G401 (cell line): ENCODE measurements at regions not wholly inside any gene's neighbourhood (a gene's known extent, or its start where the extent isn't known, plus 50 kb on each side); places are given as distances from the start of the nearest gene placed in this dataset.

ENCODE experiments used
- DNase-seq: peaks from one replicate; pipeline ENCODE4 v3.0.0-alpha.2; 2015; ENCODE audit warnings: low spot score
- in situ Hi-C: cut with HindIII; loops from 2 replicates; pipeline ENCODE4 v1.10.0; 2016; ENCODE audit warnings: low sequenced_read_pairs, mixed read lengths

DNA sequence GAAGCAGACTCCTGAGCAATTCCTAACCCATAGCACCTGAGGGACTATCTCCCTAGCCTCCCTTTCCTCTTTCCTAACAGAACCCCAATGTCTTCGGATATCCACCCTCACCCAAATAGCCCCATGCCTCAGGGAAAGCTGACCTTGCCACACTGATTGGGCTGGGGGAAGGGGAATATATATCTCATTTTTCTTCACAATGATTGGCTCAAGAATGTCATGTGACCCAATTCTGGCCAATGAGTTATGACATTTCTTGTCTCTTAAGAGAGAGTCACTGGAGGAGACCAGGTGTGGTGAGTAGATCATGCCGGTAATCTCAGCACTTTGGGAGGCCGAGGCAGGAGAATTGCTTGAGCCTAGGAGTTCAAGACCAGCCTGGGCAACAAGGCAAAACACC, 71.9 kb upstream of the NLK start:
- no peak for DNase-seq
- in situ Hi-C loops = no loop called here

DNA sequence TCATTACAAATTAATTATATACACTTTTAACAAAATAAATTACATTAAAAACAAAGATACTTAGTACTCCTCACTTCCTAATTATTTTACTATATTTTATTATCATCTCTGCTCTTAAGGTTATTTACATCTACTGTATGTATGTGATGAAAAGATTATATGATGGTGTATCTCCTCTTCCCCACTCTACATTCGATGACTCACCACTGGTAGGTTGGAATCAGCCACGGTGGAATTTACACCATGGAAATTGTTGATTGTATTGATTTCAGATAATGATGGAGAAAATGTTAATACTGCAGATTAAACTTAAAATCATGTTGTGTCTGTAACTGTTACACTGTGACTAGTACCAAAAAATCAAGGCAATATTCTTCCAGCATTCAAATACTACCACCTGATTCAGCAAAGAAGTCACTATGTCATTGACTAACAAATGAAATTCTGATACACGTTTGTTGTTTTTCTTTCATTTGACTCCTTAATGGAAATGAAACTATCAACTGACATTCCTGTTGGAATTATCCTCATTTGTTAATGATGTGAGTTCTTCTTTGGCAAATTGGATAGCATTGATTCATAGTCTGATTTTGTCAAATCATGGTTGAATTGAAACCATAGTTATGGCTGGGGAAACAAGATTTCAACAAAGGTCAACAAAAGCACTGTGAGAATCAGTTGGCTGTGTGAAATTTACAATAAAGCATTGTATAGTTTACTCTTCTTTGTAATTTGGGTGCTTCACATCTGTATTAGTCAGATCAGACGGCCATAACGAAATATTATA, 69.0 kb upstream of the NLK start:
- in situ Hi-C loops = no loop called here

DNA sequence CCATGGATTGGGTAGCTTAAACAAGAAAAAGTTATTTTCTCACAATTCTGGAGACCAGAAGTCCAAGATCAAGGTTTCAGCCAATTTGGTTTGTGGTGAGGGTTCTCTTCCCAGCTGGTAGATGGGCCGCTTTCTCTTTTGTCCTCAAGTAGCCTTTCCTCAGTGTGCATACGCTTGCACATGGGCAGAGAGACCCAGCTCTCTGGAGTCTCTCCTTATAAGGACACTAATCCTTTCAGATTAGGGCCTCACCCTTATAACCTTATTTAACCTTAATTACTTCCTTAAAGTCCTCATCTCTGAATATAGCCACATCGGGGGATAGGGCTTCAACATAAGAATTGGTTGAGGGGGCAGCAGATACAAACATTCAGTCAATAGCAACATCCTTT, 68.4 kb upstream of the NLK start:
- no peak for DNase-seq
- in situ Hi-C loops = no loop called here

More for the DNA sequence above, 69.0 kb upstream of the NLK start:
- DNase-seq = no peak

DNA sequence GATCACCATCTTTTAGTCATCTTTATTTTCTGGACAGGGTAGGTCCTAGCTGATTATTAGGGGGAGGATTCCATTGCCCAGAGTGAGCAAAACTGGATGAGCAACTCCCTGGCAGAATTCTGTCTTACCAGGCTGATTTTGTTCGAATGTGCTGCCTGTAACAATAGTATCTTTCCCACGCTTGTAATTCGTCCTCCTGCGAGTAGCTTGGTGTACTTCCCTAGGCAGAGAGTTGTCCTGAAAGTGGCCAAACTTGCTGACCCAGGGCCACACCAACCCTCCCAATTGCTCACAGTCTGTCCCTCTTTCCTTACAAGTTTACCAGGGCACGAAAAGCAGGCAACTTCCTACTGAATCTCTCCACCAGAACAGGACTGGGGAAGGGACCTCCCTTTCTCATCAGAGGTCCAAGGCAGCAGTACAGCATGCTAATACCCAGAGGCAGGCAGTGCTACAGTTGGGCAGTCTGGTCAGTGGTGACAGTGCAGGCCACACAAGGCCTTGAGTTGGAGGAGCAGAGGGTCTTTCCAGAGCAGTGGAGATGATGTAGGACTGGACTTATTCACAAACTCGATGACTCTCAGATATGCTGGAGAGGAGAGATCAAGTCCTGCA, 67.8 kb upstream of the NLK start:
- in situ Hi-C loops = no loop called here
- DNase-seq = no peak

DNA sequence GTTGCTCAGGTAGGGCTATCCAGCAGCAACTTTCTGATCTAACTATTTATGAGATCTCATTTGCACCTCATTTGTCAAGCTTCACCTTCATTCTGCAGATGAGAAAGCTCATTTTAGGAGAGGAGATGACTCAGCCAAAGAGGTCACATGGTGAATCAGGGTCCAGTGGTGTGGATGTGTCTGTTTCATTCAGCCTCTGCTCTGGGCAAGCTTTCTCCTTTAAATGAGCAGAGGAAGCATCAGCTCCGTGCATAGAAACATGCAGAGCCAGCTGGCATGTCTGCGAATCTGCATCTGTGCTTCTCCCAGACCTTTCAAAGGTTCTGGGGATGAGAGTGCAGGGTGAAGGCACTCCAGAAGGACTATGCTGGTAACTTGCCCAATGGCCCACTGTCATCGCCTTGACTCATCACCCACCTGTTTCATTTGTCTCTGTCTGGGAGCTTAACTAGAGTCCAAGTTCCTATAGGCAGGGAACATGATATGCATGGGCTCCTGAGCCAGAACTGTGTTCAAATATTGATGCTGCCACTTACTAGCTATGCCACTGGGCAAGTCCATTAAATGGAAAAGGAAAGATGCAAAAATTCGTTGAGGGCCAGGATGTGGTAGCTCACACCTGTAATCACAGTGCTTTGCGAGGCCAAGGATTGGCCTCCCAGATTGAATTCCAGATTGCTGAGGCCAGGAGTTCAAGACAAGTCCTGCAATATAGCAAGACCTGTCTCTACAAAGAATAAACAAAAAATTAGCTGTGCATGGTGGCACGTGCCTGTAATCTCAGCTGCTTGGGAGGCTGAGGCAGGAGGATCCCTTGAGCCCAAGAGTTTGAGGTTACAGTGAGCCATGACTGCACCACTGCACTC, 67.1 kb upstream of the NLK start:
- in situ Hi-C loops = no loop called here
- no peak for DNase-seq

DNA sequence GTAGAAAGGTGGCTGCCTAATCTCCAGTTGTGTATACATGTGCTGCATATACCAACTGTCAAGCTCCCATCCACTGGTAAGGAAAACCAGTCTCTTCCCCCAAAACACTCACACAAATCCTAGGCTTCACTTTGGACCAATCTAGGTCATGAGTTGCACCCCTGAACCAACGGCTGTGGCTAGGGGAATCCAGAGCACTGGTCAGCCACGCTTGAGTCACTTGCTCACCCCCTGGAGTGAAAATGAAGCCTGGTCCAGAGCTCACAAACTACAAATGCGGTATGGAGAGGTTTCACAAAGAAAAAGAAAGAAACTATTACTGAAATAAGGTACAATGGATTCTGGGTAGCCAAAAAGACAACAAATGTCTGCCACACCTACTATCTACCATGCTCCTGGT, 66.1 kb upstream of the NLK start:
- DNase-seq = no peak
- in situ Hi-C loops = no loop called here

DNA sequence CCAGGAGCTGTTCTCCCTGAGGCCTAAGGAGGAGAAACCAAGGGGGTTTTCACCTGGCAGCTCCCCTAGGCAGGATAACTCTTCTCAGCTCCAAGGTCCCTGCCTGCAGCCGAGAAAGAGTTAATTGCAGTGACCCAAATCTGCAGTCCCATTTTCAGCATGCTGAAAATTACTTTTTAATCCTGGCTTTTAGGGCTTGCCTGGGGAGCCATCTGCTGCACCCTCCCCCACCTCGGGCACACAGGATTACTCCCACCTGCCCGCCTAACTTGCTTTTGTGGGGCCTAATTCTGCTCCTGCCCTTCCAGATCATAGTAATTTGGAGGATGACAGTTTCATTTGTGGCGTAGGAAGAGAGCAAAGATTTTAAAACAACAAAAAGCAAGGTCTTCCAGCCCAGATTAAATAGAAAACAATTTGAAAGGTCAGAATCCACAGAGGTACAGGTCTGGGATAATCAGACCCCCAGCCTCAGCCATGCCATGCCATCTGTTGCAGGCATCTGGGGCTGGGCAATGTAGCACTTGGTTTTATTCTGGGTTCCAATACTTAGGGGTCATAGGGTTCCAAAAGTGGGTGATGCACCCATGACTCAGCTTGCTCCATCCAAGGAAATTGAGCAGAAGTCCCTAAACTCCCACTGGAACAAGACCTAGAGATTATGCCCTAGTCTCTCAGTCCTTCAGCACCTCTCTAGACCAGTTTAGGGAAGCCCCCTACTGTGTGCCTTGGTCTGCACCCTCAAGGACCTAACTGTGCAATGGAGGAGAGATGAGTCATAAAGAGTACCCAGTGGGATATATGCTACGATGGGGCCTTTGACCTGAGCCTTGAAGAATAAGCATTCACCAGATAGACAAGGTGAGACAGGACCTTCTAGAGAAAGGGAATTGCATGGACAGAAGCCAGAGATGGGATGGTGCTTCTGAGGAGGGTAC, 64.5 kb upstream of the NLK start:
- DNase-seq = no peak
- in situ Hi-C loops = no loop called here

DNA sequence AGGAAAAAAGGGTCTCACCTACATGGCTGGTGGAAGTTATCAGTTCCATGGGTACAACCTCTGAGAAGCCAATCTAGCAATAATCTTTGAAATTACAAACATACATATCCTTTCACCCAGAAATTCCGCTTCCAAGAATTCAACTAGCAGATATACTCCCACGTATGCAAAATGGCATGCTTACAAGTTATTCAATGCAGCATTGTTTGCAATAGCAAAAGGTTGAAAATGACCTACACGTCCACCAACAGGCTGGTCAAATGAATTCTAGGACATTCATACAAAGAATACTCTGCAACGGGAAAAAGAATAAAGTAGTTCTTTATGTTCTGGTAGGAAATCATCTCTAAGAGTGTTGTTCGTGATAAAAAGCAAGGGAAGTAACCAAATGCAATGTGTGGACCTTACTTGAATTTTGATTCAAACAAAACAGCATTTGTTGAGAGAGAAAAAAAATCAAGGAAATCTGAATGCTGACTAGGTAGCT, 63.7 kb upstream of the NLK start:
- DNase-seq = no peak
- in situ Hi-C loops = no loop called here

DNA sequence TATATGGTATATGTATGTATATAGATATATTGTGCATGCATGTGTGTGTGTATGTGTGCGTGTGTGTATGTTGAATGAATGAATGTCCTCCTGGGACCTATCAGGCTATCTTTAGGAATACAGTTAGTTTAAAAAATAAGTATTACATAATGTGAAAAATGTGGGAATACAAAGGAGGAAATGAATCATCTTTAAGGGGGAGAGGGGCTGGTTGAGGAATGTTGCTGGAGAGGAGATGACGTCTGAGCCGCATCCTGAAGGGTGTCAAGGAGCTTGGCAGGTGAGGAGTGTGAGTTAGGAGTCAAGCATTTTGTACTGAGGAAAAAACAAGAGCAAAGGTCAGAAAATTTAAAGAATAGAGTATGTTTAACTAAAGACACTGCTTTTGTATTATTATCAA, 62.4 kb upstream of the NLK start:
- in situ Hi-C loops = no loop called here
- no peak for DNase-seq

DNA sequence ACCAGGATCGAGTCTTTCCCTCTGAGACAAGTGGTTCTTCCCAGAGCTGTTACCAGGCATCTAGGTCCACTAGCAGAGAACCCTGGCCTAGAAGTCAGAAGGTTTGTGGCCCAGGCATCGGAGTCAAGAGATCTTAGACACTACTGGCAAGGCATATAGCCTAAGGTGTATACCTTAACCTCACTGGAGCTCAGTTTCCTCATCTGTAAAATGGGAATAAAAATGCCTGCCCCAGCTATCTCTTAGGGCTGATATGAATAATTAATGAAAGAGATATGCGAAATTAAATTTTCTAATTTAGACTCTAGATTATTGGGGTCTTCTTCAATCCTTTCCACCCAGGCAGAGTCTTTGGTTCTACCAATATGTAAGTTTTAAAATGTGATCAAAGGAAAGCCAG, 60.5 kb upstream of the NLK start:
- in situ Hi-C loops = no loop called here
- DNase-seq = no peak

DNA sequence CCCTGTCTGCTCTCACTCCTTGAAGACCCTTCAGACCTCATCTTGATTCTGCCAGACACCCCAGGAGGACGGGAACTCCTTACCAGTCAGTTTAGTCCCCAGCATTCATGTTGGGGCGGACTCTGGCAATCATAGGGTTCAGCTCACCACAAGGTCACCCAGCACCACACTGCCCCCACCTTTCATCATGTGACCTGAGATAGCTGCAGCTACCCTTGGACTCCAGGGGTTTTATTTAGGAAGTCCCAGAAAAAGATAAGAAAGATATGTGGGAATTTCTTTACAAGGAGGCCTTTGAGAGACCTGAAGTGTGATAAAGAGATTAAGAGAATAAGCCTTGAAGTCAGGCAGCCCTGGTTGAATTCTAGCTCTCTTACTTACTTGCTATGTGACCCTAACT, 59.8 kb upstream of the NLK start:
- DNase-seq = no peak
- in situ Hi-C loops = no loop called here

DNA sequence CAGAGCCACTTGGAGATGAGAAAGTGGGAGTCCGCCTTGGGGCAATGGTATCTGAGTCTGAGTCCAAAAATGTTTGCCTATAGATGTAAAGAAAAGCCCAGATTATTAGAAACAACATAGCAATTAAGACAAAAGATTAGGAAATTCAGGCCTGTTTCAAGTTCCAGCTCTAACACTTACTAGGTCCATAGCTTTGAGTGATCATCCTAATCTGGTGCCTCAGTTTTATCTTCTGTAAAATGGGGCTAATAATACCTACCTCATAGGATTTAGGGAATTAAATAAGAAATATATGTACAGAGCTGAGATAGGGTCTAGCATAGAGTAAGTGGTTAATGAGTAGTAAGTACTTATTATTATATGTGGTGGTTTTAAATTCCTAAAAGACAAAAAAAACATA, 58.6 kb upstream of the NLK start:
- no peak for DNase-seq
- in situ Hi-C loops = no loop called here

DNA sequence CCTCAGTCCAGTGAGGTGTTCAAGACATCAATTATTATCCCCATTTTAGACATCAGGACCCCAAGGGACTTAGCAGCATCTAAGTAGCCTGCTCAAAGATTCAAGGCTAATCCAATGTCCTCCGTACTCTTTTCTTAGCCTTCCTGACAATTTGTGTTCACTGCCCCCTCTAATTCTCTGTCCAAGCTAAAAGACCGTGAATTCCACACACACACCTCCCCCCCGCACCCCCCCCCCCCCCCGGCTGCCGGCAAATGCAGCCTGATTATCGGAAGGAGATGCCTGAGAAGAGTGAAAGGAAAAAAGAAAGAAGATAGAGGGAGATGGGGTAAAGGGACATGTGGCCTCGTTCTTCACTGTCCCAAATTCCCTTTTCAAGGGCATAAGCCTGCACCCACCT, 58.1 kb upstream of the NLK start:
- in situ Hi-C loops = no loop called here

DNA sequence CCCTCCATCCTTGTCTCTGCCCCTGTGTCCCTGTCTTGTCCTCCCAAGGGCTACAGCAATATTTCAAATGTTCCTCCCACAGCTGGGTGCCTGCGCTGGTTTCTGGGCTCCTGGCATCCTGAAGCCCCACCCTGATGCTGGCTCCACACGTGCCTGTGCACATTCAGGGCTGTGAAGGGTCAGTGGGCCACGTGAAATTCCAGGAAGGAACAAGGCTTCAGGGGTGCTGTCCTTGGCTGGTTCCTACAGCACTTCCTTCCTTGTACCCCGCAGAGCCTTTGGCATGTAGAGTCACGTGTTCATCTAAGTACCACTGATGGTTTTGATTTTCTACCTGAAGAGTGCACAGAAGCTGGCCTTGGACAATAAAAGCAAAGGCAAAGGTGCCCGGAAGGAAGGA, 57.7 kb upstream of the NLK start:
- DNase-seq = no peak
- in situ Hi-C loops = no loop called here

More for the DNA sequence above, 58.1 kb upstream of the NLK start:
- DNase-seq = no peak

DNA sequence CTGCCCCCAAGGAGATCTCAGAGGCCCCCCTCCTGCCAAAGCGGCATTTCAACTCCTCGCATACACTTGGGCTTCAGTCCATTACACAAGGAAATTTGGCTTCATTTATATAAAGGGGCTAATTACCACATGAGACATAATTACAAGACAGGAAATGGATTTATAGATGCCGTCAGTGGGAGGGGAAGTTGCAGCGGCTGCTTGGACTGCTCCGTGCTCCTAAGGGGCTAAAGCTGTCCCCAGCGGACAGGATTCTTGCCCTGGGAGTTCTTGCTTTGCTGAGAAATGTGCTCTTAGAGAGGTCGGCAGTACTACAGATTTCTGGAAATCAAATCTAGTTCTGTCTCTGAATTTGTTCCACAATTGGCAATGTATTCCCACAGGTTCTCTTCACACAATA, 57.2 kb upstream of the NLK start:
- no peak for DNase-seq
- in situ Hi-C loops = no loop called here

DNA sequence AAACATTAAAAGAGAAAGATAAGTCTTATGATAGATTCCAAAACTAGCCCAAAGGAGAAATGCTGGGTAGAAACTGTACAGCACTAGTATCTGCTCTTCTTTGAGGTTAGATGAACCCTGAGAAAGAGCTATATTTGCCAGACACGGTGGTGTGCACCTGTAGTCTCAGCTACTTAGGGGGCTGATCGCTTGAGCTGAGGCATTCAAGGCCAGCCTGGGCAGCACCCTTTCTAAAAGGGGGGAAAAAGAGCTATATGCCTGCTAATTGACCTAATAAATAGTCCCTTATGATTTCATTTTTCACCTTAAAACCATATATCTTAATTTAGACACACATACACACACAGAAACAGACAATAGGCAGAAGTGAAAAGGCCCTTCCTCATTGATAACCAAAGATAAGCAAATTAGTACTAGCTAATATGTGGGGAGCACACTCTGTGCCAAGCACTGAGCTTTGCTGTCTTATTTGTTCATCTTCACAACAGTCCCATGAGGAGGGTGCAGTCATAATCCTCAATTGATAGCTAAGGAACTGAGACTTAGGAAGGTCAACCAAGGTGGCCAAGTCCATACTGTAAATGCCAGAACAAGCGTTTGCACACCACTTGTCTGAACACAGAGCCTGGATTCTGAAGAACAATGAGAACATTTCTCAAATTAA, 56.6 kb upstream of the NLK start:
- no peak for DNase-seq
- in situ Hi-C loops = no loop called here

DNA sequence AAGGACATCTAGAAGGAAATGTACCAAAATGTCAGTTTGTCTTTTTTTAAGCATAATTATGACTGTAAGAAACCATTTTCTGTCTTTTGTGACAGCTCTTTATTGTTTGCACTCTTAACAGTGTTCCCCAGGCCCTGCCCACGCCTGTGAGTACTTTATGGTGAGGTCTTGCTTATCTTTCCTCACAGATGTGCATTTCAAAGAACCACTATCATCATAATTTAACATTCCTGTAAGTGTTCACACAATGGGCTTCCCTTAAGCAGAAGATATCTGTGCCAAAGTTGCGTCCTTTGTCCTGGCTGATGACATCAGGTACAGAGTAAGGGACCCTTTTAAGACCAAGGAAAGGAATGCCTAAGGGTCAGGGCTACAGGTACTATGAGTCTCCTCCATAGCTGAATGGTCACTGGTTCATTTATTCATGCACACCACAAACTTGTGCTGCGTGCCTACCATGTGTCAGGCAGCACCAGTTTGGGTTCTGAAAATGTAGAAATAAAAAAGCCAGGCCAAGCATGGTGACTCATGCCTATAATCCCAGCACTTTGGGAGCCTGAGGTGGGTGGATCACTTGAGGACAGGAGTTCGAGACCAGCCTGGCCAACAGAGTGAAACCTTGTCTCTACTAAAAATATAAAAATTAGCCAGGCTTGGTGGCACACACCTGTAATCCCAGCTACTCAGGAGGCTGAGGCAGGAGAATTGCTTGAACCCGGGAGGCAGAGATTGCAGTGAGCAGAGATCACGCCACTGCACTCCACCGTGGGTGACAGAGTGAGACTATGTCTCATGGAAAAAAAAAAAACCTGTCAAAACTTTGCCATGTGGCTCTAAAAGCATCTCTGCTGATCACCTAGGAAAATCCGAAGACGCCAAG, 55.4 kb upstream of the NLK start:
- DNase-seq = no peak
- in situ Hi-C loops = no loop called here

DNA sequence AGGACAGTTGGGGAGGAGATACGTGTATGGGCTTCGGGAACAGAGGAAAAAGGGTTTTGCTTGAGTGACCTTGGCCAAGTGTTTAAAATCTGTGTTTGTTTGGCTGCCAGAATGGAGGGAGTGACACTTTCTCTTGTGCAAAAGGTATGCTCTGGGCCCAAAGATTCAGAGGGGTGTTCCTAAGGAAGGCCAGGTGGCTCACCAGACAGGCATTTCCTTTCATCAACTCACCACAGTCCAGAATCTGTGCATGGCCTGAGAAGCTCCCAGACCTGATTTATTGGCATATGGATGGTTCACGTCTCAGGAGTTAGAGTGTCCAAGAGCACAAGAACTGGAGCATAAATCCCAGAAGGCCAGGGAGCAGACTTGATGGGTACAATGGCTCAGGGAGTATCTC, 53.4 kb upstream of the NLK start:
- in situ Hi-C loops = no loop called here
- no peak for DNase-seq
